ENCODE measurements at regions not wholly inside any gene's neighbourhood (a gene's known extent, or its start where the extent isn't known, plus 50 kb on each side); places are given as distances from the start of the nearest gene placed in this dataset.

DNA sequence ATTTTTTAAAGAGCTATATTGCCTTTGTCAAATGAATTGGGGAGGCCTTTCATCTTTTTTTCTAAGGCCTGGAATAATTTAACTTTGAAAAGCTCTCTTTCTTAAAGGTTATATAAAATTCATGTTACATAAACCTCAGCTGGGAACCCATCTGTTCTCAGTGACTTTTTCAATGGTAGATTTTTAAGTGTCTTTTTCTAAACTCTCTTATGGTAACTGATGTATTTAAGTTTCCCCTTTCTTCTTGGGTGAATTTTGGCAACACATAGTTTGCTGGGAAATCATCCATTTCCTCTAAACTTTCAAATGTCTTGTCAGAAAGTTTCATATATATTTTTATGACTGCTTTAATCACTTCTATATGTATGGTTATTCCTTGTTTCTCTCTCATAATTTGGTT is 362.2 kb upstream of the KLF6 start:
- no peak for DNase-seq (ENCODE audit: low read depth in 4 of 4, low spot score in 3 of 4)

DNA sequence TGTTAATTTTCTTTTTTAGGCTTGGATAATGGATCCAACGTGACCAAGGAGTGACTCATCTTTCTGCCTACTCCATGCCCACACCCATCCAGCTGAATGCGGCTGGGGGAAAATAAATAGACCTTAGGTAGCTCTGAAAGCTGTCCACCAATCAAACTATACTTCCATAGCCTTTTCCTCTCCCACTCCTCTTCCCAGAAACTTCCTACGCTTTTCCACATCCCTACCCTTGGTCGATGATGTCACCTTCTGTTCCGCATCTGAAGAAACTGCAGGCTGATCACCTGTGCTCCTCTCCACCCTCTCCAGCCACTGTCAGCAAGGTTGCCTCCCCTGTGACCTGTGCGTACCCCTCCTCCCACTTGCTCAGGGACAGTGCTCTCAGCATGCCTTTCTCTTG is 359.8 kb upstream of the KLF6 start:
- no peak for DNase-seq (ENCODE audit: low read depth in 4 of 4, low spot score in 3 of 4)

DNA sequence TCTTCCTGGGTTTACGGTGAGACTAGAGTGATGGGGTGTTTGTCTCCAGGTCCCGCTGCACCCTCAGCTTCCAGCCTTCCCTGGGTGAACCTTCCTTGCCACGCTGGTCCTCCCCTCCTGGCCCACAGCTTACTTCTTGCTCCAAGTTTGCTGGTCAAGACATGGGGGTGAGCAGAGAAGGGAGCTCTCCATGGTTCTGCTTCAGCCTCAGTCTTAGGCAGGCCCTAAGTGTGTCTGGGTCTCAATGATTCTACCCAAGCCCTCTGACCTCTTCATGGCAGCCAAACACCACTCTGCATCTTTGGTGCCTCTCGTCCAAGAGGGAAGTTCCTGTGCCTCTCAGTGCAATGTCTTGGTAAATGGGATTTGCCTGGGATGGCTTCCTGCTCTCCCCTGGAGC is 356.5 kb upstream of the KLF6 start:
- DNase-seq (ENCODE audit: low read depth in 4 of 4, low spot score in 3 of 4): no peak

DNA sequence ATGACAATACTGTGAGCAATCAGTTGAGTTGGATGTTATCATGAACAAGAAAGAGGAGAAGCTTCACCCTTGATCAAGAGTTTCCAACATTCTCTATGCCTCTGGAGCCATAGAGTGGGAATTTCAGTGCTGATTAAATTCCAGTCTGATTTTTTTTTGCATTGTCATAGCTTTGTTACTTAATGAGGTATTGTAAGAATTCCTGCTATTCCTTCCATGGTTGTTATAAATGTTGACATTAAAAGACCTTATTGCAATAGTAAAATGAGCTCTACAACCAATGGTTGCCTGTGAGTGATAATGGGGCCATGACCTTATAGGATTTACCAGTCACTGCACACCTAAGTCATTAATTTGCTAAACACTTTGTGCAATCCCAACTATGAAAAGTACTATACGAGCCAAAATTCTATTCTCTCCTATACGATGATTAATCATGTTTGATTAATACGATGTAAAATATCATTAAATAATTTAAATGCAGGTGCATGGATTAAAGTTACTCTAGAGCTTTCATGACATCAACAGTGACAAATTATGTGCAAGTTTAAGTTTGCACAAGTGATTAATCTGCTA is 353.2 kb upstream of the KLF6 start:
- DNase-seq (ENCODE audit: low read depth in 4 of 4, low spot score in 3 of 4): no peak

GRCh38 chr10:4137299-4137698 is 352.3 kb upstream of the KLF6 start:
- no peak for DNase-seq (ENCODE audit: low read depth in 4 of 4, low spot score in 3 of 4)

DNA sequence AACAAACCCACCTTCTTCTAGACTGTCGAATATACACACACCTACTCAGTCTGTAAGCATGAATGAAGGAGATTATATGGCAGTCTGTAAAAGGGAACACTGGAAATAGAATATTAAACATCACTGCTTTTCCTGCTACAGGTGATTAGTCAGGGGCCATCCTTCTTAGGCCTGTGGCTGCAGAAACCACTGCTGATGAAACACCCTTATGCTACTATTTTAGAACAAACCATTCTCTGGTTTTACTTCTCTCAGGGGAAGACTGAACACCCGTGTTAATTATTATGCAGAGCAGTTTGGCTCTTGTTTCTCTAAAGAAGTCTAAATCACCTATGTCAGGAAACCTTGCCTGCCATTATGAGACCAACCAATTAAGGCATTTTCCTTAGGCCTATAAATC is 351.1 kb upstream of the KLF6 start:
- no peak for DNase-seq (ENCODE audit: low read depth in 4 of 4, low spot score in 3 of 4)

GRCh38 chr10:4132216-4132556 is 347.2 kb upstream of the KLF6 start:
- no peak for DNase-seq (ENCODE audit: low read depth in 4 of 4, low spot score in 3 of 4)

DNA sequence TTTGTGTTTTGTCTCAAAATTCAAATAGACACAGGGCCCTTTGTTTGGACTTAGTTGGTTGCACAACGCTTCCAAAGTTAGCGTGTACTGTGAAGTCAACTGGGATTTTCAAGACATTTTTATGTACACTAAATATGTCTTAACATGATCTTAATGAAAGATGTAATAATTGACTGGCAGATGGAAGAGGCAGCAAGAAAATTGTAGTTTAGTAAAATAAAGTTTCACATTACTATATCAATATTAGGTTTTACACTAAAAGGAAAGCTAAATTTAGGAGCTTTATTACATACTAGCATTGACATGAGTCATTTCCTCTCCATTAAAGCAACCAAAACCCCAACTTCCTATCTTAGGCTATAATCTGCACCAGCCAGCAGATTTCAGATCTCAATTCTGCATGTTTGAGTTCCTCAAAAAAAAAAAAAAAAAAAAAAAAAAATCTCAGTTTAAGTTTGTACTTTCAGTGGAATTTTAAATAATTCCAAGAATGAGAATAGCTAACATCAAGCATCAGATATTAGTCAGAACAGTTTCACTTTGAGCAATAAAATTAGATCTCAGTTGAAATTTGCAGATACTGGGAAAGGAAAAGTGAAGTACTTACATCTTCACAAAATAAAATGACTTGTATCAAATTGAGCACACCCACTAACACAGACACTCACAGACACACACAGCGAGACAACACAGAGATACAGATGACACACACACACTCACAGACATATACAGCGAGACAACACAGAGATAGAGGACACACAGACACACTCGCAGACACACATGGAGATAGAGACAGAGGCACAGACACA is 346.6 kb upstream of the KLF6 start:
- DNase-seq (ENCODE audit: low read depth in 4 of 4, low spot score in 3 of 4): no peak

DNA sequence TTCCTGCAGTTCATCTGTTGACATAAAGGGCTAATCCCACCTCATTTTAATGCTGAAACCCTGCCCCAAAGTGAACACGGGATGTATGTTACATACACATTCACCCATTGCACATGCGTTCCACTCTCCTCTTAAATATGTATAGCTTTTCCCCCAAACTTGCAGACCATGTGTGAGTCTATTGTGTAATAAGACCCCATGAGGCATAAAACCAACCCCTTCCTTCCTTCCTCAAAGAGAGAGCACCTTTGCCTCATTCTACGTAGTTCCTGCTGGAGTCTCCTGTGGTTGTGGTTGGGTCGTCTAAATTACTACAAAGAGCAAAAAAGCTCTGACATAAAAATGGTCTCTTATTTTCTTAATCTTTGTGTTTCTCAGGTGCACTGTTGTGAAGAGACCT is 345.7 kb upstream of the KLF6 start:
- no peak for DNase-seq (ENCODE audit: low read depth in 4 of 4, low spot score in 3 of 4)

- no peak for DNase-seq (ENCODE audit: low read depth in 4 of 4, low spot score in 3 of 4)
Observed at GRCh38 chr10:4129866-4130477, 345.0 kb upstream of the KLF6 start.

DNA sequence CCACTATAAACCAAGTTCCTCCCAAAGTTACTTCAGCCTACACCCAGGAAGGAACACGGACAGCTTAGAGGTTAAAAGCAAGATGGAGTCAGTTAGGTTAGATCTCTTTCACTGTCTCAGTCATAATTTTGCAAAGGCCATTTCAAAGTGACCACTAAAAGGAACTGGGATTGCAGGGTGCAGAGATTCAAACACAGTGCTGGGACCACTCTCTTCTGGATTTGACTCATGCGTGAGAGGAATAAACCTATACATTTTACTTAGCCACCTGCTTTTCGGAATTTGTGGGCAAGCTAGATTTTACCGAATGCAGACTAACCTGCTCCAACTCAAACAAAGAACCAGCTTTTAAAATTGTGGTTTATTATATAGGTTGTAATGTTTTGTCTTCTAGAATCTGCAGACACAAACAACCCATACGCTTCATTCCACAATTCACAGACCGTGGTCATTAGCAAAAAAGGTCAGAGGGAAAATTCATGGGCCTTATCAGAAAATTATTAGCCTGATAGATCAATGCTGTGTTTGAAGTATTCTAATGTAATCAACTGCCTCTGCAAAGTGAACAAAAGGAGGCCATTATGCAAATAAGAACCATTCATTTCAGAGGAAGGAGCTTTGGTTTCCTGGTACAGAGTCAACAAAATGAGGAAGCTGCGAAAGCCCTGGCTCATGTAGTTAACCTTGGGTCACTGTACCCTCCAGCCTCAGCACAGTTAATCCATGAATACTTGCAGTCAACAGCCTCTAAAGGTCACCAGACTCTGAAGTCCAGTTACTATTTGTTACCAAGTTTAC is 342.7 kb upstream of the KLF6 start:
- no peak for DNase-seq (ENCODE audit: low read depth in 4 of 4, low spot score in 3 of 4)

- no peak for DNase-seq (ENCODE audit: low read depth in 4 of 4, low spot score in 3 of 4)
Observed at GRCh38 chr10:4125776-4126175, 340.8 kb upstream of the KLF6 start.

GRCh38 chr10:4121502-4122380 is 336.7 kb upstream of the KLF6 start:
- DNase-seq (ENCODE audit: low read depth in 4 of 4, low spot score in 3 of 4): no peak

GRCh38 chr10:4120096-4120853 is 335.3 kb upstream of the KLF6 start:
- DNase-seq (ENCODE audit: low read depth in 4 of 4, low spot score in 3 of 4): no peak

GRCh38 chr10:4119107-4119506 is 334.1 kb upstream of the KLF6 start:
- no peak for DNase-seq (ENCODE audit: low read depth in 4 of 4, low spot score in 3 of 4)

GRCh38 chr10:4117604-4118003 is 332.6 kb upstream of the KLF6 start:
- DNase-seq (ENCODE audit: low read depth in 4 of 4, low spot score in 3 of 4): no peak

DNA sequence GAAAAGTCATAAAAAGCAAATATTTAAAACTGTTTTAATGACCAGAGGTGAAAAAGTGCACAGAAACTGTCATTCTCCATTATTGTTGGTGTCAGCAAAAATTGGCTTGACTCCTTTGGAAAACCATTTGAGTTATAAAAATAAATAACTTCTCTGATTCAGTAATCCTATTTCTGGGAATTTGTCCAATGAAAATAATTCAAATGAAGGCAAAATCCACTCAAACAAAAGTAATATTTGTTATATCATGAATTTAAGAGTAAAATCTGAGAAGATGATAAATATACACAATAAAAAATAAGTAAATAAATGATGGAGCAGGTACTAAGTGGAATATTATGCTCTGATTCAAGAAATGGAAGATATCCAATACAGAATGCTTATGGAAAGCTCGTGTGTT is 326.6 kb upstream of the KLF6 start:
- DNase-seq (ENCODE audit: low read depth in 4 of 4, low spot score in 3 of 4): no peak

DNA sequence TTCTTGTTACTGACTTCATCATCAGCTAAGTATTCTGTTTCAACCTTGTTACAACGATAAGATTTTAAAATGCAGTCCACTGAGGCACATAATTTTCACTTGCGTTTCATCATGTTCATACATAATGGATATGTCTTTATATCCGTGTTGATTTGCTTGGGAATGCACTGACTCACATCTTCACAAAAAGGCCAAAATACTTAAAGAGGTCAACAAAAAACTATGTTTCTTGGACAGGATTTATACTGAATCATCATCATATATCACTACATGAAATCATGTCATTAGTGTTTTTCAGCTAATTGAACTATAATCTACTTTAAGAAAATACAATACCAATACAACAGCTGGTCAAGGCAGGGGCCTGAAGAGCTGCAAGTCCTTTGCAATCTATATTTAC is 324.5 kb upstream of the KLF6 start:
- DNase-seq (ENCODE audit: low read depth in 4 of 4, low spot score in 3 of 4): no peak

- no peak for DNase-seq (ENCODE audit: low read depth in 4 of 4, low spot score in 3 of 4)
Observed at GRCh38 chr10:4108693-4109092, 323.7 kb upstream of the KLF6 start.
